ENCODE measurements at regions not wholly inside any gene's neighbourhood (a gene's known extent, or its start where the extent isn't known, plus 50 kb on each side); places are given as distances from the start of the nearest gene placed in this dataset.

- ATAC-seq, result peak; percentile 66
- TF ChIP-seq ISL1 (CRISPR knock-in tag; IDR thresholded peaks at IDR 0.05) (peak; percentile 89), ZFP3 (CRISPR knock-in tag; IDR thresholded peaks at IDR 0.05) (no peak), ZNF565 (CRISPR knock-in tag; conservative IDR thresholded peaks at IDR 0.05; ENCODE audit: low read depth) (no peak), SNAI2 (CRISPR knock-in tag; IDR thresholded peaks at IDR 0.05) (peak; percentile 16; the same call in 1 of the 2 replicates)
- TF ChIP-seq, protein P1, sequence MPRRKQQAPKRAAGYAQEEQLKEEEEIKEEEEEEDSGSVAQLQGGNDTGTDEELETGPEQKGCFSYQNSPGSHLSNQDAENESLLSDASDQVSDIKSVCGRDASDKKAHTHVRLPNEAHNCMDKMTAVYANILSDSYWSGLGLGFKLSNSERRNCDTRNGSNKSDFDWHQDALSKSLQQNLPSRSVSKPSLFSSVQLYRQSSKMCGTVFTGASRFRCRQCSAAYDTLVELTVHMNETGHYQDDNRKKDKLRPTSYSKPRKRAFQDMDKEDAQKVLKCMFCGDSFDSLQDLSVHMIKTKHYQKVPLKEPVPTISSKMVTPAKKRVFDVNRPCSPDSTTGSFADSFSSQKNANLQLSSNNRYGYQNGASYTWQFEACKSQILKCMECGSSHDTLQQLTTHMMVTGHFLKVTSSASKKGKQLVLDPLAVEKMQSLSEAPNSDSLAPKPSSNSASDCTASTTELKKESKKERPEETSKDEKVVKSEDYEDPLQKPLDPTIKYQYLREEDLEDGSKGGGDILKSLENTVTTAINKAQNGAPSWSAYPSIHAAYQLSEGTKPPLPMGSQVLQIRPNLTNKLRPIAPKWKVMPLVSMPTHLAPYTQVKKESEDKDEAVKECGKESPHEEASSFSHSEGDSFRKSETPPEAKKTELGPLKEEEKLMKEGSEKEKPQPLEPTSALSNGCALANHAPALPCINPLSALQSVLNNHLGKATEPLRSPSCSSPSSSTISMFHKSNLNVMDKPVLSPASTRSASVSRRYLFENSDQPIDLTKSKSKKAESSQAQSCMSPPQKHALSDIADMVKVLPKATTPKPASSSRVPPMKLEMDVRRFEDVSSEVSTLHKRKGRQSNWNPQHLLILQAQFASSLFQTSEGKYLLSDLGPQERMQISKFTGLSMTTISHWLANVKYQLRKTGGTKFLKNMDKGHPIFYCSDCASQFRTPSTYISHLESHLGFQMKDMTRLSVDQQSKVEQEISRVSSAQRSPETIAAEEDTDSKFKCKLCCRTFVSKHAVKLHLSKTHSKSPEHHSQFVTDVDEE (CRISPR knock-in tag; IDR thresholded peaks at IDR 0.05), result peak; percentile 73; the same call in 1 of the 2 replicates
Observed at GRCh38 chr3:159455741-159456181, 532.9 kb upstream of the IL12A start.

DNA sequence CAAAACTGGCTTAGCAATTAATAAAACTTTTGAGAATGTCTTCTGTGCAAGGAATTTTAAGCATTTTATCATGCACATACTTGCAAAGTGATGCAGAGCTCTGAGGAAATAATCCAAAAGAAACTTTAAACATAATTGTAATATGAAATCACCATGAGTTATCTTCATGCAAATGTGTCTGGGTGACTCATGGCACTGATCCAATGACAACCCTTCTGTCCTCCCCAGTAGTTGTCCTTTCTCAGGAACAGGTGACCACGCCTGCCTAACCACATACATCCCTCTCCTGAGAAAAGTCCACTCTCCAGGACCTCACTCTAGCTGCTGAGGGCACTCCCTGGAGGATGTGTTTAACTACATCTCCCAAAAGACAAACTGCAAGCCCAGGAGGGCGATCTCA lies 530.6 kb upstream of the IL12A start:
- TF ChIP-seq POU6F1 (CRISPR knock-in tag; IDR thresholded peaks at IDR 0.05; ENCODE audit: borderline replicate concordance, low read depth) (no peak), CSRNP3 (CRISPR knock-in tag; IDR thresholded peaks at IDR 0.05) (0 out of 2 replicates have a peak, but pooled peaks have one; percentile 32), ZFP3 (CRISPR knock-in tag; IDR thresholded peaks at IDR 0.05) (no peak), CREB5 (CRISPR knock-in tag; IDR thresholded peaks at IDR 0.05; ENCODE audit: low read depth) (peak; percentile 95), ISL1 (CRISPR knock-in tag; IDR thresholded peaks at IDR 0.05) (peak; percentile 96), ZFP30 (CRISPR knock-in tag; IDR thresholded peaks at IDR 0.05) (no peak)
- ATAC-seq, result peak; percentile 88

DNA sequence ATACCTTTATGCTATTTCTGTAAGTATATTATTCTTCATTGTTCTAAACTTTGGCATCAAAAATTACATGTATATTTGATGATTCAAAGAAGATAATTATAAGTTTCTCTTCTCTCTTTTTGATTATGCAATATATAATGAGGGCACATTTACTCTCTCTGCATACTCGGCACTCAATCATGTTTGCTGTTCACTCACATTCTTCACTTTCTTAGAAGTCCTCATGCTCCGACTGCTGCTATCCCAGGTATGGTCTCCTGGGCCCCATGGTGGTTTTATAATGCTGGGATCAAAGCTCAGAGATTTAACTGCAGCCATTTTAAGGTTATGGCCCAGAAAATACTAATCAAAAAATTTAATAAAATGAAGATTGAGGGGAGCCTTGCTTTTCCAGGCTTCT lies 529.7 kb upstream of the IL12A start:
- ATAC-seq, result no peak
- no peak for TF ChIP-seq SNAI2 (CRISPR knock-in tag; IDR thresholded peaks at IDR 0.05)

DNA sequence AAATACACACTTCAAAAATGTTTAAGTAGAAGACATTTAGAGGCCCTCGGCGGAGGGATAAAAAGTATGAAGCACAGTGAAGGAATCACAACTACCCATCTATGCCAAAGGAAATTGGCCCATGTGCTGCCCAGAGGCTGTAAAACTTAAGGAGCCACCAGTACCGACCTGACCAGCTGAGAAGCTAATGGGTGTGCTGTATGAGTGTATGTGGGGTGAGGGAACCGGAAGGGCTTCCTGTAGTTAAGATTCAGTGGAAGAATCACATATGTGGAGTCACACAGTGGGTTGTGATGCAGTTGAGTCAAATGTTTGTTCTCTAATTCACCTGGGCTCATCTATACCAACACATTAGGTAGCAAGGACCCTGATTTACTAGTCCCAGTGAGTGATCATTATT lies 516.0 kb upstream of the IL12A start:
- no peak for TF ChIP-seq RARB (CRISPR knock-in tag; IDR thresholded peaks at IDR 0.05)
- no peak for ATAC-seq

- no peak for TF ChIP-seq CREB5 (CRISPR knock-in tag; IDR thresholded peaks at IDR 0.05; ENCODE audit: low read depth)
- TF ChIP-seq ARNTL (CRISPR knock-in tag; IDR thresholded peaks at IDR 0.05; ENCODE audit: borderline replicate concordance, low read depth), result no peak
Observed at GRCh38 chr3:159473206-159473605, 515.4 kb upstream of the IL12A start.

GRCh38 chr3:159480046-159480445 lies 508.6 kb upstream of the IL12A start:
- ATAC-seq, result no peak
- no peak for TF ChIP-seq CSRNP3 (CRISPR knock-in tag; IDR thresholded peaks at IDR 0.05)
- no peak for TF ChIP-seq ZC3H10 (CRISPR knock-in tag; IDR thresholded peaks at IDR 0.05)
- TF ChIP-seq ZNF70 (CRISPR knock-in tag; IDR thresholded peaks at IDR 0.05), result no peak
- no peak for TF ChIP-seq OSR1 (CRISPR knock-in tag; IDR thresholded peaks at IDR 0.05)

More at GRCh38 chr3:159473206-159473605, 515.4 kb upstream of the IL12A start:
- ATAC-seq, result no peak

Measured in SK-N-SH treated with all-trans-retinoic acid at 6 μM for 48 hours (cell line).